GM04504 (cell line): ENCODE measurements at regions not wholly inside any gene's neighbourhood (a gene's known extent, or its start where the extent isn't known, plus 50 kb on each side); places are given as distances from the start of the nearest gene placed in this dataset.
A peak's percentile ranks its signal among the peaks of the same experiment; 100 is the strongest.
"Not testable (repeated sequence)": the region's sequence is repeated elsewhere in the genome, so short reads cannot be mapped to it uniquely, and the experiment has no call there.

Experiments used
- DNase-seq: peaks from one replicate; pipeline ENCODE4 v3.0.0-alpha.2; 2012; ENCODE audit warnings: low read depth

DNA sequence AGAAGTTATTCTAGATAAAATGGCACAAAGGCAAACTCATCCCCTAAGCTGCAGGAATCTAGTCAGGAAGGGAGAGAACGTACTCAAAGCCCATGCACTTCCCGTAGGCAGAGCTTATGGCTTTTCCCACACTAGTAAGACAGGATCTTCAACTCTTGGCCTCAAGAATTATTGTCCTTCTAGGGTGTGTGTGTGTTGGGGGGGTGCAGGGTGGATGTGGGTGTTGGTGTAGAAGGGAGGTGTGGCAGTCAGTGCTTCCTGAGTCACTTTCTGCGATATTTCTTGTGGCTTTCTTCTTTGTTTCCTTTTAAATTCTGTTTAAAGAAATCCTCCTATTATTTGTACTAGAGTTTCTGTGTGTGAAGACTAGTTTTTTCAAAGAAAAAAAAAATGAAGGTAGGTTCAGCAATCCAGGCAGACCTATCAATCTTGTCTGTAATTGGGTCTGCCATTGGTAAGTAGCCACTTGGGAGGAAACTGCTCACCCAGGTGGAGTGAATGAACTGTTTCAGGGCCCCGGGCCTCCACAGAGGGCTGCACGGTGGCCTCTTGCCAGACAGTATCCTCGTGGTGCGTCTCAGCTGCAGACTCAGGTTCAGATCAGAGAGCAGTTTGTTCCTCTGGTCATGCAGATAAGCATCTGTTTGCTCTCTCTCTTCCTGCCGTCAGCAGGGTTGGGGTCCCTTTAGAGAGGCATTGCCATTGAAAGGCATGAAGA lies 131.9 kb downstream of the NPR3 start:
- DNase-seq: no peak

DNA sequence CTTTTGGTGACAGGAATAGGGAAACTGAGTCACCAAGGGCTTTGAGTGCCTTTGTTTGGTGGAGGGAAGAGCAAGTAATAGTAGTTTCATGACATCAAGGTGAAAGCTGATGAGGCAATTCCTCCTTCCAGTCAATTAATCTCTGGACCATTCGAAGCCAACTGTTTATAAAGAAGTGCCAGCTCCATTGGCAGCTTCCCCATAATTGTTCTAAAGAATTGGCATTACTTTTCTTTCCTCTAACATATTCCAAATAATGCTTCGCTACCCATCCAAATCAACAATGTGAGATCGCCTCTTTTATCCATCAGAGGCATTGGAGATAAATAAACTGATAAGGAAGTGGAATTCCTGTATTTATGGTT lies 132.4 kb downstream of the NPR3 start:
- no peak for DNase-seq

DNA sequence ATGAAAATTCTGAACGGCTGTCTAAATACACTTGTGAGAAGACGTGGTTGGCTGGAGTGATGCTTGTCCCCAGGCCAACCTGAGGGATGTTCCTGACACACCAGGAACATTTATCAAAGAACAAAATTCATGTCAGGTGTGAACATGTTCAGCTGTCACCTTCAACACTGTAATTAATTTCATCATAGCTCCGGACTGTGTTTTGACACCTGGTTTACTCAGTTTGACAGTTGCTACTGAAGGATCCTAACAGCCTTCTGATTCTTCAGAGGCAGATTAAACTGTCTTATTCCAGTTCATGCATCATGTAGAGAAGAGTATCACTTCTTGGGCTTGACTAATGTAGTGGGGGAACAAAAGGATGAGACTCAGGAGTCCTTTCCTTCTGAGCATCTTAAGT lies 134.1 kb downstream of the NPR3 start:
- no peak for DNase-seq

DNA sequence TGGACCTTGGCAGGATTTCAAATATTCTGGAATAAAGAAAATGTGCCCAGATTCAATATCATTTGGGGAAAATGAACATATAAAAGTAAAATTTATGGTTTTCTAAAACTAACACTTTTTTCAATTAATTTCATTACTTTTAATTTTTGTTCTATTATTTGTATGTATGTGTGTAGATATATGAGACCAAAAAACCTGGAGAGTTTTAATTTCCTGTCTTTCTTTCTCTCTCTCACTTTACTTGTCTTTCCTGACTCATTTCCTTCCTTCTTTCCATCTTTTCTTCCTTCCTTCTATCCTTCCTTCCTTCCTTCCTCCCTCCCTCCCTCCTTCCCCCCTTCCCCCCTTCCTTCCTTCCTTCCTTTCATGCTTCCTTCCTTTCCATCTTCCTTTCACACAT lies 137.0 kb downstream of the NPR3 start:
- no peak for DNase-seq

DNA sequence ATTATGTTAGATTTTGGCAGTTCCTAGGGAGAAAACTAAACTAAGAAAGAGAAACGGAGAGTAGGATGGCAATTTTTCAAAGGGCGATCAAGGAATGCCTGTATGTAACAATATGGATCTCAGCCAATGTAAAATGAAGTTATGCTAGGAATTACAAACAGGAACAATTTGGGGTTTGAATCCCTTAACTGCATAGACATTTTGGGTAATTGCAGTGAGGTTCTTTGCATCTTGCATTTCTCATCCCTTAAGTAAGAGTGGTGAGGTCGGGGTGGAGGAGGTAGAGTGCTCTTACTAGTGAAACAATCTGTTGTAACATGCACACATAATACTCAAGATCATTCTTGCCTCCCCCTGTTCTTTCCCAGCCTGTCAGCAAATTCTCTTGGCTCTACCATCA lies 137.6 kb downstream of the NPR3 start:
- DNase-seq: no peak

DNA sequence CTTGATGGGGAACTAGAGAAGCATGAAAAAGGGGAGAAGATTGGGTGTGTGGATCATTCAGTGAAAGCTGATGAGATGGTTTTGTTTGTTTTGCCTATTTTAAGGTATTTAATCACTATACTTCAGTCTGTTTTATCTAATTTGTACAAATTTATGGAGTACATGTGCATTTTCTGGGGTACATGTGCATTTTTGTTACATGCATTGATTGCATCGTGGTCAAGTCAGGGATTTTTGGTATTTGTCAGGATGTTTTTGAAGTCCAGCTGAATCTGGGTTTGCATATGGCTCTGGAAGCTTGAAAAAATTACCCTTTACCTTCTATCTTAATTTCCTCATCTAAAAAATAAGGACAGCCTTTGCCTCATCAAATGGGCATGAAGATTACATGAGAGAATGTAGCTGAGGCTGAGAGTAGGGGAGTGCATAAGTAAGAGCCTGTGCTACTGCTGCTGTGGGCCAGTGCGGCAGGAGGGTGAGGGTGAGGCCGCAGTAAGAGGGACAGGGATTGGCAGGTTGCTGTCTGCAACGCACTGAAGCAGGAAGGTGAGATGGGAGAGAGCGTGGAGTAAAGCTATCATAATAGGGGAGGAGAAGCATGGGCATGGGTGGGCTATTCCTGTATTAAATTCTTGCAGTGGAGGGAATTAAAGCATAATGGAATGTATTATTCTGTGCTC lies 139.8 kb downstream of the NPR3 start:
- no peak for DNase-seq

DNA sequence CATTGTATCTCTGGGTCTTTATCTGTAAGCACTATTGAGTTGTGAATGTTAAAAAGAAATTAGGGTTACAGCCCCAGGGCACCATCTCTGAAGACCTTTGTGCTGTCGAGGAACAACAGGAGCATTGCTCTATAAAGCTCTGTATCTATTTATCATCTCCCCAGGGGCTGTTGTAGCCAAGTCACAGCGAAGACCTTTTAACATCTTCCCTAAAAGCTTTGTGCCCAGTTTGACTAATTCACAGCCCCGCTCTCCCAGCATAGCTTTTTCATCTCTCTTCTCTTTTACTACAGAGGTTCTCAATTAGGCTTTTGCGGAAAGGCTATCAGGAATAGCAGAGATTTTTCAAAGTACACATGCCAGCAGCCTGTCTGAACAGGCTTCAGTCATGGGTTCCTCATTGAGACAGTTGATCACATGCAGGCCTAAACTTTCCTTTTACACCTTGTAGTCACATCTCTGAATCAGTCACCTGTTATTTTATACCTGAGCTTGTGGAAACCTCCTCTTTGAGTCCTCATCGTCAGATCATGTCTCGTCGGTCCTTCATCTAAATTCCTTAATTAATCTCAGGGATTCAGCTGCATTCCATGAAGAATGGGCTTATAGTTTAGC lies 140.5 kb downstream of the NPR3 start:
- DNase-seq: no peak

DNA sequence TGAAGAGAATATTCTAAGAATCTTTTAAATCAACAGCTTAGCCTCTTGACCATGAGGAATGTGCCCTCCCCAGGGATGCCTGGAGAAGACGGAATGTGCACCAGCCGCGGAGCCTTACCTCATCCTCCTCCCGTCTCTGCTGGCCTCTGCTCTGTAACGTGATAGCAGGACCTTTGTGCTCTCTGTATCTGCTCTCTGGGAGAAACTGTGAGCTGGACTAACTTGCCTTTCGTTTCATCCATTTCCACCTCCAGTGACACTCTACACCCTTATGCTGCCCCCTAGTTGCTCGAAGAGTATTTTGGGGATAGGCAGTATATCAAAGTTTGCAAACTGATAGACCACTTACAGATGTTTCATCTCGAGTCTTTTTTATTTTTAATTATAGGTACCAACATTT lies 141.4 kb downstream of the NPR3 start:
- no peak for DNase-seq

DNA sequence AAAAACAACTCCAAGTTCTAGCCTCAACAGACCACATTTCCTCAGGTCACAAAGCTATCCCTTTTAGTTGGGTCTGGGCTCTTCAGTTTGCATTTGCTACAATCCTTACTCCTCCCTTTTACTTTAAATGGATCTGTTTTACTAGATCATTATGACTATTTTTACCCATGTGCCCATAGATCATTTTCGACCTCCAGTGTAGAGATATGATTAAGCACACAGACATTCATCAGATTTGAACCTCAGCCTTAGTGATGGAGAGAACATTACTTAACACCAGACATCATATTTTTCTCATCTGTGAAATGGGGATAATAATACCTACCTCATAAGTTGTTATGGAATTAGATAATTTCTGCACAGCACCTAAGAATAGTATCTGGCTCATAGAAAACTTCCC lies 141.9 kb downstream of the NPR3 start:
- no peak for DNase-seq

DNA sequence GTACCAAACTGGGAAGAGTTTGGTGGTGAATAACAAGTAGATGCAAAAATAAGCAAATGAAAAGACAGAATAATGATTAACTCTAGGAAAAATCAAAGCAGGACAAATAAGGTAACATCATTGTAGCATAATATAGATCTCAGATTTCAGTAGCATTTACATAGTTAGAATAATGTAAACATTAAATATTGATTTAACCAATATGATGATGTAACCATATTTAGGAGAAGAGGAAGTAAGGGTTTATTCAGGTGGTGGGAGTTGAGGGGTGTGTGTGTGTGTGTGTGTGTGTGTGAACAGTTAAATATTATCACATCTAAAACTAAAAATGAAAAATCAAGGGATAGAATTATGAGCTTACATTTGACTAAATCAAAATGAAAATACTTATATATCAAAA lies 143.4 kb downstream of the NPR3 start:
- DNase-seq: no peak

DNA sequence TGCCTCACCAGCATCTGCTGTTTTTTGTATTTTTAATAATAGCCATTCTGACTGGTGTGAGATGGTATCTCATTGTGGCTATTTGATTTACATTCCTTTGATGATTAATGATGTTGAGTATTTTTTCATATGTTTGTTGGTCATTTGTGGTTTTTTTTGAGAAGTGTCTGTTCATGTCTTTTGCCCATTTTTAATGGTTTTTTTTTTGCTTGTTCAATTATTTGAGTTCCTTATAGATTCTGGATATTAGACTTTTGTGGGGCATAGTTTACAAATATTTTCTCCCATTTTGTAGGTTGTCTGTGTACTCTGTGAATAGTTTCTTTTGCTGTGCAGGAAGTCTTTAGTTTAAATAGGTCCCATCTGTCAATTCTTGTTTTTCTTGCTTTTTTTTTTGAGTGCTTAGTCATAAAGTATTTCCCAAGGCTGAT lies 148.1 kb downstream of the NPR3 start:
- DNase-seq: no peak

DNA sequence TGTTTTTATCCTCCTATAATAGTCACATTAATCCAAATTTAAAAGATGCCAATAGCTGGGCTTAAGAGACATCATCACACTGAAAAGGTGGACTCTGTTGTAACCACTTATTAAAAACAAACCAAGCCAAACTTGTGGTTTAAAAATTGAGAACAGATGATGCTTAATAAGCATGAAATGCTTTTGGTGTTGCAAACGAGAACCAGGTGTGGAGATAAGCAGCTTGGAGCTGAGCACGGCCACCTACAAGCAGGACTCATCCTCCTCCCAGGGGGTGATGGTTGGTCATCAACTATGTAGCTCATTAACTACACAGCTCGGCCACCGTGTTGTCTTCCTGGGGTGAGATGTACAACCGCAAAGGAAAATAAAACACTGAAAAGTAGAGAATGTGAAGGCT lies 154.4 kb downstream of the NPR3 start:
- DNase-seq: peak; percentile 56

DNA sequence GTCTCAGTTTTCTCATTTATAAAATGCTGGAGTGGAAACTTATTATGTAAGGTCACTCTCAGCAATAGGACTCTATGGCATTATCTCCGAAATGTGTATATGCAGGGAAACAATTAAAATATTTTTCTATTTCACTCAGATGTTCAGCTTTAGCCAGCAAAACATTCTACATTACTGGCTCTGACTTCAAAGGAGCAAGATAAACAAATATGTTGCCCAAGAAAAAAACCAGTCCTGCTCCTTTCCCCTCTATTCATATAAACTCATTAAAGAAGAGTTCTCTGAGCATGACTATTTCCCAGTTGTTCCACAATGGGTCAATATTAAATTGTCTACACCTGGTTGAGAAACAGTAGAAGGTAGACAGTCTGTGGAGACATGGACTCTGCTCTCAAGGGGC lies 155.0 kb downstream of the NPR3 start:
- no peak for DNase-seq

DNA sequence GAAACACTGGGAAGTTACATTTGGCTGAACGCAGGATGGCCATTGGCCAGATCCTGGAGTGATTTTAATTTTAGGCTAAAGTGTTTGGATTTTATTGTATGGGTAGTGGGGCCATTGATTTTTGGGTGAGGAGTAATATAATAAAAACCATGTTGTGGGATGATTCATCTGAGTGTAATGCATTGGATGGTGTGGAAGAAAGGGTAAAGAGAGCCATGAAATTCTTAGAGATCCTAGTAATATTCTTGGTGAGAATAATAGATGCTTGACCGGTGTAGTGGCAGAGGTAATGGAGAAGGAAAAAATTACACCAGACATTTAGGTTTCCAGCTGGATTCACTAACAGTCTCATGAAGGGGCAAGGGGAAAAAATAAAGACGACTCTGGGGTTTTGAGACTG lies 158.1 kb downstream of the NPR3 start:
- no peak for DNase-seq

DNA sequence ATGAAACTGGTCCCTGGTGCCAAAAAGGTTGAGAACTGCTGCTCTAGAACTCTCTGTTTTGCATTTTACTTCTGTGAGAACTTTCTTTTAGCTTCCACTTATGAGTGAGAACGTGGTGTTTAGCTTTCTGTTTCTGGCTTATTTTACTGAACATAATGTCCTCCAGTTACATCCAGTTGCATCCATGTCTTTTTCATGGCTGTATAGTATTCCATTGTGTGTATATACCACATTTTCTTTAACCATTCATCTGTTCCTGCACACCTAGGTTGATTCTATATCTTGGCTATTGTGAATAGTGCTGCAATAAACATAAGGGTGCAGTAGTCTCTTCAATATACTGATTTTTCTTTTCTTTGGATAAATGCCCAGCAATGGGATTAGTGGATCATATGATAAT lies 165.7 kb downstream of the NPR3 start:
- DNase-seq: no peak

DNA sequence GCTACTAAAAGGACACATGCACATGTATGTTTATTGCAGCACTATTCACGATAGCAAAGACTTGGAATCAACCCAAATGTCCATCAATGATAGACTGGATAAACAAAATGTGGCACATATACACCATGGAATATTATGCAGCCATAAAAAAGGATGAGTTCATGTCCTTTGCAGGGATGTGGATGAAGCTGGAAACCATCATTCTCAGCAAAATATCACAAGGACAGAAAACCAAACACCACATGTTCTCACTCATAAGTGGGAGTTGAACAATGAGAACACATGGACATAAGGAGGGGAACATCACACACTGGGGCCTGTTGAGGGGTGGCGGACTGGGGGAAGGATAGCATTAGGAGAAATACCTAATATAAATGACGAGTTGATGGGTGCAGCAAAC lies 168.2 kb downstream of the NPR3 start:
- not testable (repeated sequence) for DNase-seq

DNA sequence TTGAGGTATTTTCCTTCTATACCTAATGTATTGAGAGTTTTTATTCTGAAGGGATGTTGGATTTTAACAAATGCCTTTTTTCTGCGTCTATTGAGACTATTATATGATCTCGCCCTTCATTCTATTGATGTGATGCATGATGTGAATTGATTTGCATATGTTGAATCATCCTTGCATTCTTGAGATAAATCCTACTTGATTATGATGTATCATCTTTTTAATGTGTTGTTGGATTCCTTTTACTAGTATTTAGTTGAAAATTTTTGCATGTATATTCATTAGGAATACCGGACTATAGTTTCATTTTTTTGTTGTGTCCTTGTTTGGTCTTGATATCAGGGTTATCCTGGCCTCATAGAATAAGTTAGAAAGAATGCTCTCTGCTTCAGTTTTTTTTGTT lies 169.7 kb downstream of the NPR3 start:
- no peak for DNase-seq

DNA sequence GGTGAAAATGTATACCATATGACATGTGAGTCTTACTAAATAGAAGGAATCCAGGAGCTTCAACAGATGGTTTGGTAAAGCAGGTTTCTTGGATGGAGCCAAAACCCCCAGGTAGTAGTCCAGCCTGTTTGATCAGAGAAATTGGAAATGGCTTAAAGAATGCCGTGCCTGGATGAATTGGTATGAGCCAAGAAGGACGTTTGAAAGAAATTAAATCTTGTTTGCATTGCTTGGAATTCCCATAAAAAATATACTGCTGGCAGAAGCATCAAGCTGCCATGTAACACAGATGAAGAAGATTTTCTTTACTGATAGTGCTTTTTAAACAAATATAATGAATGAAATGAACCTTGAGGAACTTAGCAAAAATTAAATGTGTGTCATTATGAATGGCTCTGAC lies 176.3 kb downstream of the NPR3 start:
- DNase-seq: no peak

DNA sequence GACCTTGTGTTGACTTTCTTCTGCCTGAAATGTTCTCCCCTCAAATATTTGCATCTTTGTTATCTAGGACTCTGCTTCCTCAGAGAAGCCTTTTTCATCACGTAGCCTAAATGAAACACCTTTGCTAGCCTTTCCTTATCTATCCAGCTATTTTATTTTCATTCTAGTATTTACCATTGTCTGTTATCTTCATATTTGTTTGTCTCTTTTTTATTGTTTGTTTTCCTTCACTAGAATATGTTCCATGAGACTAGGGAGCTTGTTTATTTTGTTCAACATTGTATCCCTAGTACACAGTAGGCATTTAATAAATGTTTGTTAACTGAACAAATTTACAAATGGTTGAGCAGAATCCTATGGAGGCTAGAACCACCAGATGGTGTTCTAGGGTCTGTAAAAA lies 178.0 kb downstream of the NPR3 start:
- no peak for DNase-seq

DNA sequence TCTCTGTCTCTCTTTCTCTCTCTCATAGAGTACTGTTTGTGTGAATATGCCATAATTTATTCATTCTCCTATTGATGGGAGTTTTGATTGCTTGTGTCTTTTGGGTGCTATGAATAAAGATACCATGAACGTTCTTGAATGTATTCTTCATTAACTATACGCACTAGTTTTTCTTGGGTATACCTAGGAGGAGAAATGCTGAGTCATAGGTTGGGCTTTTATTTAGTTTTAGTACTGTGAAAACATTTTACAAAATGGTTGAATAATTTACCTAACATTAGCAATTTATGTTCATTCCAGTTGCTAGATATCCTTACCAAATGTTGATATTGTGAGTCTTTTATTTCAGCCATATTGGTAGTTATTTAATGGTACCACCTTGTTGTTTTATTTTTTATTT lies 192.5 kb downstream of the NPR3 start:
- DNase-seq: no peak

DNA sequence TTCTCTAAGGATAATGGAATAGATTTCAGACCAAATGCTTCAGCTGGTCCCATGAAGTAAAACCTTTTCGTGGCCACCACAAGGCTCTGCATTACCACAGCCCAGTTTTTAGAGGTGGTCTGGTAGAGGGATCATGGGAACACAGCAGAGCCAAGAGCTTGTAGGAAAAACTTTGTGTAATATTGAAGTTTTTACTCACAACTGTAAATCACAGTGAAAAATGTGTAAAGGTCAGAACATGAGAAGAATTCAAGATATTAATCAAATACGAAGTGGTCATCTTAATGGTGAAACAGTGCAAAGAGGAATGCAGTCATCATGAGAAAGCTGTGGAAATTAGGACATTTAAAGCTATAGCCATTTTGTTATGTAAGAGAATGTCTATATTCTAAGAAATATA lies 197.5 kb downstream of the NPR3 start:
- no peak for DNase-seq

DNA sequence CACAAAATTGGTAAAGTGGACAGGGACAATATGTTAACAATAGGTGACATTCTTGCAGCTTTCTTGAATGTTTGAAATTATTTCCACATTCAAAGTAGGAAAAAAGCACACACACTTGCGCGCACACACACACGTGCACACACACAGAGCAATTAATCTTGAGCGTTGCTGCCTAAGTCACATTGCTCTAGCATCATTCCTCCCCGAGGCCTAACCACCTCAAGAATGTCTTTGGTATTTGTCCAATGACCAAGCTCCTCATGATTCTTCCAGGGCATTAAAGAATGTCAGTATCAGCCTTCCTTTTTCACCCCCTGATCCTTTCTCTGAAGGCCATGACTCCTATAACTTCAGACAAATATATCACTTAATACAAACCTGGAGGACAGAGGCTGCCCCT lies 198.1 kb downstream of the NPR3 start:
- peak; percentile 56 for DNase-seq

DNA sequence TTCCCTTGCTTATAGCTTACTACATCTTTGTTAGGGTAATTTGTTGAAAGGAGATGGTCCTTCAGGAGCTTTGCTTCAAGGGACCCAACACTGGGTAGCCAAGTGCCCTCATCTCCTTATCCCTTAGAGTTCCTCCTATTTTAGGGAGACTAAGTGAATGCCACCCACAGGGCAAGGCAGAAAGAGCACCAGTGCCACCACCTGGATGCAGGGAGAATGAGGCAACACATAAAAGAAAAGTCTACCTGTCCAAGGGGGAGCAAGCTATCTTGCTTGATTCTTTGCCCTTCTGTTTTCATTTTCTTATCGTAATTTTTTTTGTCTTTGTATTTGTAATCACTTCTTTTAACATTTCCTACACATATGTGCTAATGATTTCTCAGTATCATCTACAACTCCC lies 205.5 kb downstream of the NPR3 start:
- no peak for DNase-seq

DNA sequence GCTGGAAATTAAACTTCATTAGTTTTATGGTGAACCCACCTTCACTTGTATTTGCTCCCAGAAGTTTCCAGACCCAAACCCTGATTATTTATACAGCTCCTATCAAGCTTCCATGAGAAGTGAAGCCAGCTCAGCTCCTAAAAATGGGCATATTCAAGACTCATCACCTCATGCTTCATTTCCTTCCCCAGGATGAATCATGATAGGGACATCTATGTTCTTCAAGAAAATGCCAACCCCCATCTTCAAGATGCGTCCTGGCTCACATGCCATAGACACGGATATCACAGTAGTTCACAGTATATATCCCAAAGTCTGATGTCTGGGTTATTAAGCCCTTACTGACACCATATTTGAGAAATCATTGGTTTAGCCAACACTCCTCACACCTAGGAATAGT lies 217.6 kb downstream of the NPR3 start:
- no peak for DNase-seq
